HepG2 (cell line): ENCODE measurements at regions not wholly inside any gene's neighbourhood (a gene's known extent, or its start where the extent isn't known, plus 50 kb on each side); places are given as distances from the start of the nearest gene placed in this dataset.

Experiments used
- BCLAF1 ChIP-seq: fragments of 450-650 bp; IDR thresholded peaks from 2 replicates; pipeline ENCODE4 v1.6.1; 2017; ENCODE audit warnings: mild to moderate bottlenecking
- CTCF ChIP-seq: sonication (generic); formaldehyde crosslinking; IDR thresholded peaks from 2 replicates; pipeline ENCODE4 v1.5.0; 2020; ENCODE audit warnings: mild to moderate bottlenecking, missing genetic modification reagents, moderate library complexity
- EZH2 ChIP-seq: conservative IDR thresholded peaks from 2 replicates; pipeline ENCODE4 v1.6.1; 2012; ENCODE audit warnings: mild to moderate bottlenecking, low read depth, low read length, moderate library complexity
- ZNF230 ChIP-seq: sonication (generic); formaldehyde crosslinking; IDR thresholded peaks from 2 replicates; pipeline ENCODE4 v1.4.0; 2020; ENCODE audit warnings: mild to moderate bottlenecking, missing genetic modification reagents
- TF ChIP-seq, protein P1 (sequence below): sonication (generic); formaldehyde crosslinking; conservative IDR thresholded peaks from 2 replicates; pipeline ENCODE4 v1.5.0; 2020; ENCODE audit warnings: missing genetic modification reagents

DNA sequence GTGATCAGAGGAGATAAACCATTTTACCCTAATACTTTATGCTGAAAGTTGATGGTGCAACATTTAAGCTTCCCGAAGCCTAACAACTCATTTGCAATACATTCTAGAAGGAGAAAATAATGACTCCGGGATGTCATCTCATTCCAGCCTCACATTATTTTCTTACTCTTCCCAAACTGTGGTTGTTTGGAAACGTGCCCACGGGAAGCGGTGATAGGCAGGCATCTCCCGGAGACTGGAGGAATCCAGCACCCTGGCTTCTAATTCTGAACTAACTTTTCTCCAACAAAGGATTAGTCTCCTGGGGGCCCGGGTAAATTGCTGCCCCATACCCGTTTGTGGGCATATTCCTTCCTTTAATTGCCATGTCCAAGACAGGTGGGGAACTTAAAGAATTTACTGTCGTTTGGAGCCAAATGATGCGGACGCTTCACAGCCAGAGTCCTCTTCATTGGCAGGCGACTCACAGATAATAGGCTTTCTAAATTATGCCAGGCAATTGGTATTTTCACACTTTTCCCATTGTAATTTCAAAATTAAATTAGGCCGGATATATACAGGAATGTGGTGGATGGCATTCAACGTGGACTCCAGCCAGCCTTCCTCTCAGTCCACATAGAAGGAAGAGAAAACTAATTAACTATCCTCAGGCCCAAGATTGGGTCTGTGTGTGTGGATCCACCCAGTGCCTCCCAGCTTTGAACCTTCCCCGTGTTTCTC is 278.1 kb downstream of the AJAP1 start:
- no peak for TF ChIP-seq CTCF
- TF ChIP-seq ZNF230 (CRISPR knock-in tag), result no peak
- no peak for TF ChIP-seq EZH2
- TF ChIP-seq, protein P1, sequence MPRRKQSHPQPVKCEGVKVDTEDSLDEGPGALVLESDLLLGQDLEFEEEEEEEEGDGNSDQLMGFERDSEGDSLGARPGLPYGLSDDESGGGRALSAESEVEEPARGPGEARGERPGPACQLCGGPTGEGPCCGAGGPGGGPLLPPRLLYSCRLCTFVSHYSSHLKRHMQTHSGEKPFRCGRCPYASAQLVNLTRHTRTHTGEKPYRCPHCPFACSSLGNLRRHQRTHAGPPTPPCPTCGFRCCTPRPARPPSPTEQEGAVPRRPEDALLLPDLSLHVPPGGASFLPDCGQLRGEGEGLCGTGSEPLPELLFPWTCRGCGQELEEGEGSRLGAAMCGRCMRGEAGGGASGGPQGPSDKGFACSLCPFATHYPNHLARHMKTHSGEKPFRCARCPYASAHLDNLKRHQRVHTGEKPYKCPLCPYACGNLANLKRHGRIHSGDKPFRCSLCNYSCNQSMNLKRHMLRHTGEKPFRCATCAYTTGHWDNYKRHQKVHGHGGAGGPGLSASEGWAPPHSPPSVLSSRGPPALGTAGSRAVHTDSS, result no peak
- no peak for TF ChIP-seq BCLAF1
